Esophagus squamous epithelium (tissue), 5 donors: ENCODE measurements at regions not wholly inside any gene's neighbourhood (a gene's known extent, or its start where the extent isn't known, plus 50 kb on each side); places are given as distances from the start of the nearest gene placed in this dataset.
"Not testable (repeated sequence)": the region's sequence is repeated elsewhere in the genome, so short reads cannot be mapped to it uniquely, and the experiment has no call there.

ENCODE experiments used
- DNase-seq: peaks from one replicate; lab custom pipeline; 2025; lab: John Stamatoyannopoulos, UW
- H3K27ac ChIP-seq, 4 donors: fragments of 200-600 bp; sonication (generic); one replicate each; pipeline ENCODE4 v1.5.1; 2016 to 2019; ENCODE audit warnings: mild to moderate bottlenecking in 1 of 4
- H3K27me3 ChIP-seq, 4 donors: fragments of 200-600 bp; sonication (generic); 1 replicate in 3 of 4; 2 replicates in 1 of 4; pipeline versions ENCODE4 v1.5.1 to v1.6.0; 2017 to 2021; ENCODE audit warnings: antibody characterized with exemption in 1 of 4
- H3K36me3 ChIP-seq, 3 donors: fragments of 200-600 bp; sonication (generic); one replicate each; pipeline ENCODE4 v1.5.1; 2016 to 2019
- H3K4me1 ChIP-seq, 3 donors: fragments of 200-600 bp; sonication (generic); one replicate each; pipeline ENCODE4 v1.5.1; 2017 to 2019
- H3K4me3 ChIP-seq, 4 donors: fragments of 200-600 bp; sonication (generic); 1 replicate in 3 of 4; 2 replicates in 1 of 4; pipeline ENCODE4 v1.5.1; 2016 to 2019; ENCODE audit warnings: mild to moderate bottlenecking in 2 of 4, moderate library complexity in 1 of 4
- H3K9me3 ChIP-seq, 3 donors: fragments of 200-600 bp; sonication (generic); one replicate each; pipeline ENCODE4 v1.5.1; 2016 to 2019
- POLR2A ChIP-seq, 4 donors: fragments of 450-650 bp; IDR thresholded peaks; one replicate each; pipeline ENCODE4 v1.6.1; 2017; ENCODE audit warnings: antibody characterized with exemption in 4 of 4, mild to moderate bottlenecking in 4 of 4, moderate library complexity in 3 of 4
- WGBS, 2 donors: methylation state at CpG; one replicate each; pipeline ENCODE4 v1.1.5; 2018; 5-methylcytosine and 5-hydroxymethylcytosine counted together
- intact Hi-C: fragments of 100-400 bp; cut with DNase I; formaldehyde crosslinking; loops from one replicate; pipeline ENCODE4 v1.15.0; 2022
- TF ChIP-seq, protein P1 (sequence below), 6 experiments: fragments of 450-650 bp in 4 of 6; fragments of 200-600 bp in 2 of 6; sonication (generic) in 2 of 6; IDR thresholded peaks; one replicate each; pipeline ENCODE4 v1.5.1; 2016 to 2019; ENCODE audit warnings: antibody characterized with exemption in 6 of 6, mild to moderate bottlenecking in 4 of 6, moderate library complexity in 4 of 6
- donor health status: DM: yes; HTN: yes; CAD: no.

DNA sequence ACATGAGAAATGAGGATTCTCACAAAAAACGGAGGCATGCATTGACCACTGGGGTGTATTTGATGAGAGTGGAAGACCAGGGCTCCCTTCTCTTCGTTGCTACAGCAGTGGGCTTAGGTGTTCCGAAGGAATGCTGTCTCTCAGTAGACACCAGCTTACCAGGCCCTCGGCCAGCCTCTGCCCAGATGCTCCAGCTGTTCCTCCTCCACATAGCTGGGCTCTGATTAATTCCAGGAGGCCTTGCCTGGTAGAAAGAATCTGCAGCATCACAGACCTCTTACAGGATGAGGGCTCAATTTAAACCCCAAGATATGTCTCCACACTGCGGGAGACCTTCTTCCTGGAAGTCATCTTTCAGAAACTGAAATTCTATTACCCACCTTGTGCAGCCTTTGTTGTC lies 346.6 kb upstream of the TENM3 start:
- Histone ChIP-seq H3K4me3 (no peak overlapping the region), H3K9me3 (no peaks in the 10 kb centered on the region), H3K4me1 (no peaks in the 10 kb centered on the region), H3K36me3 (no peaks in the 10 kb centered on the region), H3K27ac (no peak overlapping the region), H3K27me3 (no peaks in the 10 kb centered on the region)
- 72 to 75% methylated on average over 5 of the region's 5 CpGs for WGBS, 2 donors
- TF ChIP-seq, protein P1, sequence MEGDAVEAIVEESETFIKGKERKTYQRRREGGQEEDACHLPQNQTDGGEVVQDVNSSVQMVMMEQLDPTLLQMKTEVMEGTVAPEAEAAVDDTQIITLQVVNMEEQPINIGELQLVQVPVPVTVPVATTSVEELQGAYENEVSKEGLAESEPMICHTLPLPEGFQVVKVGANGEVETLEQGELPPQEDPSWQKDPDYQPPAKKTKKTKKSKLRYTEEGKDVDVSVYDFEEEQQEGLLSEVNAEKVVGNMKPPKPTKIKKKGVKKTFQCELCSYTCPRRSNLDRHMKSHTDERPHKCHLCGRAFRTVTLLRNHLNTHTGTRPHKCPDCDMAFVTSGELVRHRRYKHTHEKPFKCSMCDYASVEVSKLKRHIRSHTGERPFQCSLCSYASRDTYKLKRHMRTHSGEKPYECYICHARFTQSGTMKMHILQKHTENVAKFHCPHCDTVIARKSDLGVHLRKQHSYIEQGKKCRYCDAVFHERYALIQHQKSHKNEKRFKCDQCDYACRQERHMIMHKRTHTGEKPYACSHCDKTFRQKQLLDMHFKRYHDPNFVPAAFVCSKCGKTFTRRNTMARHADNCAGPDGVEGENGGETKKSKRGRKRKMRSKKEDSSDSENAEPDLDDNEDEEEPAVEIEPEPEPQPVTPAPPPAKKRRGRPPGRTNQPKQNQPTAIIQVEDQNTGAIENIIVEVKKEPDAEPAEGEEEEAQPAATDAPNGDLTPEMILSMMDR (IDR thresholded peaks at IDR 0.05) = no peak
- TF ChIP-seq POLR2A (IDR thresholded peaks at IDR 0.05) = no peak
- DNase-seq = no peak
- intact Hi-C loops = no loop called here

- intact Hi-C loops = no loop called here
- H3K36me3 ChIP-seq = no peaks in the 10 kb centered on the region
- TF ChIP-seq POLR2A (IDR thresholded peaks at IDR 0.05) = no peak
- TF ChIP-seq, protein P1 (IDR thresholded peaks at IDR 0.05) = no peak
- H3K4me1 ChIP-seq = no peaks in the 10 kb centered on the region
- H3K4me3 ChIP-seq = no peak overlapping the region
- no peak for DNase-seq
- no peaks in the 10 kb centered on the region for H3K9me3 ChIP-seq
- H3K27me3 ChIP-seq = no peaks in the 10 kb centered on the region
- H3K27ac ChIP-seq = no peak overlapping the region
- WGBS, 2 donors = 73 to 78% methylated on average over 2 of the region's 2 CpGs
These were observed 345.3 kb upstream of the TENM3 start for GRCh38 chr4:181897935-181898334.

GRCh38 chr4:181902404-181902803 lies 340.8 kb upstream of the TENM3 start:
- H3K9me3 ChIP-seq, DNase-seq, intact Hi-C loops, H3K27me3 ChIP-seq, H3K27ac ChIP-seq, H3K4me1 ChIP-seq, H3K36me3 ChIP-seq, H3K4me3 ChIP-seq: not testable (repeated sequence)
- WGBS, 2 donors = 91 to 93% methylated on average over 2 of the region's 2 CpGs

DNA sequence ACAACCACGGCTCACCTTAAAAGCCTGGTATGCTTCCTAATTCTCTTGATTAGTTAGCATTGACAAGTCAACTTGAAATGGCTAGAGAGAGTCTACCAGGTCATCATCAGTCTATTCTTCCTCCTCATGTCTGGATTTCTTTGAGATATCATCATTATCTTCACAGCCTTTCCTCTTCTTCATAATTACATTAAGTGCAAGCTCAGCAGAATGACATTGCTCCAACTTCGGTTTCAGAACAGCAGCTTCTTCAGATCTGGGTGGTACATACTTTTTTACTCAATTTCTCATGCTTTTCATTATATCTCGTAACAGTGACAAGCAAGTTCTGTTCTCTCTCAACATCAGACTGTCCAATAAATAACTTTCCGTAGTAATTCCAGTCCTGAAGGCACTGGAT lies 337.5 kb upstream of the TENM3 start:
- DNase-seq = no peak
- H3K9me3 ChIP-seq = no peaks in the 10 kb centered on the region
- intact Hi-C loops = no loop called here
- H3K4me1 ChIP-seq = no peaks in the 10 kb centered on the region
- 84 to 88% methylated on average over 4 of the region's 4 CpGs for WGBS, 2 donors
- H3K27me3 ChIP-seq = no peaks in the 10 kb centered on the region
- no peaks in the 10 kb centered on the region for H3K36me3 ChIP-seq
- H3K27ac ChIP-seq = no peak overlapping the region
- no peak overlapping the region for H3K4me3 ChIP-seq
- TF ChIP-seq, protein P1 (IDR thresholded peaks at IDR 0.05) = no peak
- no peak for TF ChIP-seq POLR2A (IDR thresholded peaks at IDR 0.05)

DNA sequence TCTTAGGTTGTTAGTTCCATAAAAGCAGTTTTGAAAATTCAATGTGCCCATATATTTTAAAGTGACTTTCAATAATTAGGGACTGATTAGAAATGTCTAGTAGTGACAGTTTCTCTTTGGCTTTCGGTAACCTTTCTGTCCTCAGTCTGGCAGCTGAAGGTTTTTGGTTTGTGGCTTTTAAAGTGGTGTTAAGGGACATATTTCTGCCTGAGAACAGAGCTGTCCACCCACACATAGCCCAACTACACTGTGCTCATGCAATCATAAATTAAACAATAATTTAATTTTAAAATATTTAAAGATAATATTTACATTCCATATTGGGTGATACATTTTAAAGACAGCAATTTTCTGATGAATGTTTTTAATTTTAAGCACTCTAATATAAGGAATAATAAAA lies 335.0 kb upstream of the TENM3 start:
- H3K9me3 ChIP-seq = peaks cover 0 to 4% (median 0%) of the 10 kb centered on the region in 3 donors
- DNase-seq = no peak
- no peak overlapping the region for H3K27ac ChIP-seq
- H3K36me3 ChIP-seq = no peaks in the 10 kb centered on the region
- WGBS, 2 donors = 60 to 73% methylated on average over 1 of the region's 1 CpG
- intact Hi-C loops = no loop called here
- no peak for TF ChIP-seq POLR2A (IDR thresholded peaks at IDR 0.05)
- TF ChIP-seq, protein P1 (IDR thresholded peaks at IDR 0.05) = no peak
- no peaks in the 10 kb centered on the region for H3K27me3 ChIP-seq
- no peaks in the 10 kb centered on the region for H3K4me1 ChIP-seq
- H3K4me3 ChIP-seq = no peak overlapping the region

DNA sequence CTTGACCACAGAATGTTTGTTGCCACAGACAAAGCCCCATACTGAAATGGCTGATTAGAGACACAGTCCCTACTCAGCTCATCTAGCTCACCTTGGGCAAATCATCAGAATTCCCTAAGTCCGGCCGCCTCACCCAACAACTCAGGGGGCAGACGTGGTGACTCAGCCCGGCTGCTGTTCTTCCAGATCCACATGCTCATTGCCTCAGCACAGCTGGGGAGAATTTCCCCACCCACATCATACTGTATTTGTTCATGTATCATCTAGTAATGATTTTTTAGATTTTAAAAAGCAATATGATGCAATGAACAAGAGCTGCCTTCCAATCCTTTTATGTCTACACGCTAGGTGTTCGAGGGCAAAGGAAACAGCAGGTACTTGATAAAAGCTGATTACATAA lies 333.8 kb upstream of the TENM3 start:
- TF ChIP-seq POLR2A (IDR thresholded peaks at IDR 0.05) = no peak
- TF ChIP-seq, protein P1 (IDR thresholded peaks at IDR 0.05) = no peak
- Histone ChIP-seq H3K27ac (no peak overlapping the region), H3K27me3 (no peaks in the 10 kb centered on the region), H3K4me3 (no peak overlapping the region), H3K36me3 (no peaks in the 10 kb centered on the region), H3K9me3 (peaks cover 0 to 8% (median 0%) of the 10 kb centered on the region in 3 donors), H3K4me1 (no peaks in the 10 kb centered on the region)
- 45 to 46% methylated on average over 6 of the region's 6 CpGs for WGBS, 2 donors
- no peak for DNase-seq
- intact Hi-C loops = no loop called here
